ENCODE measurements at regions not wholly inside any gene's neighbourhood (a gene's known extent, or its start where the extent isn't known, plus 50 kb on each side); places are given as distances from the start of the nearest gene placed in this dataset.

- H3K27me3 Mint-ChIP-seq, result no peaks in the 10 kb centered on the region
- no peak for TF ChIP-seq CTCF (IDR thresholded peaks at IDR 0.05)
- H3K27ac Mint-ChIP-seq, result no peak overlapping the region
- intact Hi-C loops (cut with micrococcal nuclease), result no loop called here
- no peaks in the 10 kb centered on the region for H3K9me3 Mint-ChIP-seq
- no peaks in the 10 kb centered on the region for H3K36me3 Mint-ChIP-seq (ENCODE audit: low read depth)
- no peaks in the 10 kb centered on the region for H3K4me1 Mint-ChIP-seq
- ATAC-seq (ENCODE audit: low read depth), result no peak
- no peak overlapping the region for H3K4me3 Mint-ChIP-seq
- ChIA-PET CTCF (no interaction called here), POLR2A (no interaction called here)
- no peak for DNase-seq
Observed at GRCh38 chr12:41784957-41785356, 359.7 kb downstream of the GXYLT1 start.

- no peak for DNase-seq
- no peak for TF ChIP-seq CTCF (IDR thresholded peaks at IDR 0.05)
- H3K9me3 Mint-ChIP-seq, result no peaks in the 10 kb centered on the region
- no peaks in the 10 kb centered on the region for H3K36me3 Mint-ChIP-seq (ENCODE audit: low read depth)
- H3K27me3 Mint-ChIP-seq, result no peaks in the 10 kb centered on the region
- no peak overlapping the region for H3K27ac Mint-ChIP-seq
- H3K4me3 Mint-ChIP-seq, result no peak overlapping the region
- intact Hi-C loops (cut with micrococcal nuclease), result no loop called here
- POLR2A ChIA-PET, result no interaction called here
- CTCF ChIA-PET, result no interaction called here
- no peaks in the 10 kb centered on the region for H3K4me1 Mint-ChIP-seq
- no peak for ATAC-seq (ENCODE audit: low read depth)
Observed at GRCh38 chr12:41778934-41779333, 365.7 kb downstream of the GXYLT1 start.

- no peak for TF ChIP-seq CTCF (IDR thresholded peaks at IDR 0.05)
- POLR2A ChIA-PET, result no interaction called here
- no peaks in the 10 kb centered on the region for H3K4me1 Mint-ChIP-seq
- intact Hi-C loops (cut with micrococcal nuclease), result no loop called here
- no peak overlapping the region for H3K27ac Mint-ChIP-seq
- no peaks in the 10 kb centered on the region for H3K9me3 Mint-ChIP-seq
- DNase-seq, result no peak
- CTCF ChIA-PET, result no interaction called here
- no peaks in the 10 kb centered on the region for H3K36me3 Mint-ChIP-seq (ENCODE audit: low read depth)
- ATAC-seq (ENCODE audit: low read depth), result no peak
- H3K27me3 Mint-ChIP-seq, result no peaks in the 10 kb centered on the region
- no peak overlapping the region for H3K4me3 Mint-ChIP-seq
Observed at GRCh38 chr12:41777064-41777790, 367.4 kb downstream of the GXYLT1 start.

DNA sequence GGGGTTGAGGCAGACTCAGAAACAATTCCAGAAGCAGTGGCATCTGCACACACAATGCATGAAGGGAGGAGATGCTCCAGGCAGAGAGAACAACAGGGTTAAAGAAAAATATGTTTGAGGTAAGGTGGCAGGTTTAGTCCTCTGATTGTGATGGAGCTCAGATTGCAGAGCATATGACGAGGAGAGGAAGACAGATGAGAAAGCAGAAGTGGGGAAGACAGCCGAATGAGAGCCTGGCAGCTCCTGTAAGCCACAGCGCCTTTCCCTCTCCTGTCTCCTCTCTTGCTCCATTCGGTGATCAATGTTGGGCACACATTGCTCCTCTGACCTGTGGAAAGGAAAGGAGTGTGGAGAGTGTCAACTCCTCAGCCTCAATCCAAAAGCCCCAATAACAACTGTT, 372.2 kb downstream of the GXYLT1 start:
- TF ChIP-seq CTCF (IDR thresholded peaks at IDR 0.05), result no peak
- intact Hi-C loops (cut with micrococcal nuclease), result no loop called here

GRCh38 chr12:41769810-41770209, 374.9 kb downstream of the GXYLT1 start:
- TF ChIP-seq CTCF (IDR thresholded peaks at IDR 0.05), result no peak
- H3K9me3 Mint-ChIP-seq, result no peaks in the 10 kb centered on the region
- no peaks in the 10 kb centered on the region for H3K4me1 Mint-ChIP-seq
- ChIA-PET POLR2A (no interaction called here), CTCF (no interaction called here)
- intact Hi-C loops (cut with micrococcal nuclease), result no loop called here
- DNase-seq (no peak), ATAC-seq (ENCODE audit: low read depth) (no peak)
- no peak overlapping the region for H3K4me3 Mint-ChIP-seq
- H3K27ac Mint-ChIP-seq, result no peak overlapping the region
- no peaks in the 10 kb centered on the region for H3K36me3 Mint-ChIP-seq (ENCODE audit: low read depth)
- H3K27me3 Mint-ChIP-seq, result no peaks in the 10 kb centered on the region

More for the DNA sequence above, 372.2 kb downstream of the GXYLT1 start:
- no peak for ATAC-seq (ENCODE audit: low read depth)
- Mint-ChIP-seq H3K27me3 (no peaks in the 10 kb centered on the region), H3K4me1 (no peaks in the 10 kb centered on the region), H3K4me3 (no peak overlapping the region), H3K9me3 (no peaks in the 10 kb centered on the region), H3K36me3 (ENCODE audit: low read depth) (no peaks in the 10 kb centered on the region), H3K27ac (no peak overlapping the region)
- POLR2A ChIA-PET, result no interaction called here
- no peak for DNase-seq
- CTCF ChIA-PET, result no interaction called here

Data from activated B cell treated with CpG ODN at 0.5 μM for 24 hours (primary cell).